Activated CD8-positive, alpha-beta memory T cell treated with anti-CD3 and anti-CD28 coated beads for 24 hours (primary cell): ENCODE measurements at regions not wholly inside any gene's neighbourhood (a gene's known extent, or its start where the extent isn't known, plus 50 kb on each side); places are given as distances from the start of the nearest gene placed in this dataset.
"Not testable (repeated sequence)": the region's sequence is repeated elsewhere in the genome, so short reads cannot be mapped to it uniquely, and the experiment has no call there.

Experiments used
- DNase-seq: peaks from one replicate; pipeline ENCODE4 v3.0.0-alpha.2; 2020

- no peak for DNase-seq
Observed at GRCh38 chr10:21363092-21363730, 162.3 kb downstream of the SKIDA1 start.

GRCh38 chr10:21359202-21359601 lies 166.3 kb downstream of the SKIDA1 start:
- no peak for DNase-seq

GRCh38 chr10:21355591-21356011 lies 169.9 kb downstream of the SKIDA1 start:
- no peak for DNase-seq

GRCh38 chr10:21352886-21353285 lies 172.6 kb downstream of the SKIDA1 start:
- DNase-seq: no peak

GRCh38 chr10:21351594-21351993 lies 173.9 kb downstream of the SKIDA1 start:
- DNase-seq: not testable (repeated sequence)

GRCh38 chr10:21349912-21350286 lies 175.6 kb downstream of the SKIDA1 start:
- DNase-seq: no peak

- no peak for DNase-seq
Observed at GRCh38 chr10:21347785-21348170, 177.7 kb downstream of the SKIDA1 start.

GRCh38 chr10:21347043-21347784 lies 178.3 kb downstream of the SKIDA1 start:
- no peak for DNase-seq

- no peak for DNase-seq
Observed at GRCh38 chr10:21343087-21343486, 182.4 kb downstream of the SKIDA1 start.

- DNase-seq: not testable (repeated sequence)
Observed at GRCh38 chr10:21342499-21342898, 183.0 kb downstream of the SKIDA1 start.

GRCh38 chr10:21340331-21340730 lies 185.2 kb downstream of the SKIDA1 start:
- DNase-seq: no peak

- no peak for DNase-seq
Observed at GRCh38 chr10:21337171-21337792, 188.2 kb downstream of the SKIDA1 start.

- DNase-seq: no peak
Observed at GRCh38 chr10:21336476-21337170, 188.9 kb downstream of the SKIDA1 start.

- no peak for DNase-seq
Observed at GRCh38 chr10:21334891-21335696, 190.4 kb downstream of the SKIDA1 start.

- DNase-seq: no peak
Observed at GRCh38 chr10:21330628-21331020, 194.9 kb downstream of the SKIDA1 start.

GRCh38 chr10:21329995-21330627 lies 195.4 kb downstream of the SKIDA1 start:
- no peak for DNase-seq

GRCh38 chr10:21327289-21327993 lies 198.0 kb downstream of the SKIDA1 start:
- no peak for DNase-seq

GRCh38 chr10:21326594-21327288 lies 198.7 kb downstream of the SKIDA1 start:
- no peak for DNase-seq

GRCh38 chr10:21318540-21319167 lies 206.8 kb downstream of the SKIDA1 start:
- no peak for DNase-seq

GRCh38 chr10:21317902-21318301 lies 207.6 kb downstream of the SKIDA1 start:
- no peak for DNase-seq
